Activated T-helper 1 cell treated with anti-CD3 and anti-CD28 coated beads, Interleukin-12 subunit alpha, Interleukin-12 subunit beta, Interleukin-2, Interleukin-4 antibody, amounts not matched to agents 30 ng/mL and 10 ng/mL and 1 ng/mL, durations not matched to agents 14 hours and 24 hours and 36 hours (primary cell): ENCODE measurements at regions not wholly inside any gene's neighbourhood (a gene's known extent, or its start where the extent isn't known, plus 50 kb on each side); places are given as distances from the start of the nearest gene placed in this dataset.
"Not testable (repeated sequence)": the region's sequence is repeated elsewhere in the genome, so short reads cannot be mapped to it uniquely, and the experiment has no call there.

Source experiments
- DNase-seq: peaks from one replicate; pipeline ENCODE4 v3.0.0; 2021; ENCODE audit warnings: low spot score
- H3K27ac Mint-ChIP-seq: one replicate; pipeline ENCODE4 v1.8.0; 2021; ENCODE audit warnings: mild to moderate bottlenecking, mixed read lengths
- H3K27me3 Mint-ChIP-seq: one replicate; pipeline ENCODE4 v1.8.0; 2022; ENCODE audit warnings: mild to moderate bottlenecking, moderate library complexity, mixed read lengths; ENCODE audit not compliant: insufficient read depth
- H3K36me3 Mint-ChIP-seq: one replicate; pipeline ENCODE4 v1.8.0; 2021; ENCODE audit warnings: low read depth, mixed read lengths
- H3K4me1 Mint-ChIP-seq: one replicate; pipeline ENCODE4 v1.8.0; 2021; ENCODE audit warnings: low read depth, mixed read lengths
- H3K4me3 Mint-ChIP-seq: one replicate; pipeline ENCODE4 v1.8.0; 2021; ENCODE audit warnings: mild to moderate bottlenecking, moderate library complexity, mixed read lengths
- H3K9me3 Mint-ChIP-seq: one replicate; pipeline ENCODE4 v1.8.0; 2021; ENCODE audit warnings: mixed read lengths
- intact Hi-C: fragments of 100-400 bp; cut with micrococcal nuclease; formaldehyde crosslinking; loops from one replicate; pipeline ENCODE4 v1.15.1; 2024

DNA sequence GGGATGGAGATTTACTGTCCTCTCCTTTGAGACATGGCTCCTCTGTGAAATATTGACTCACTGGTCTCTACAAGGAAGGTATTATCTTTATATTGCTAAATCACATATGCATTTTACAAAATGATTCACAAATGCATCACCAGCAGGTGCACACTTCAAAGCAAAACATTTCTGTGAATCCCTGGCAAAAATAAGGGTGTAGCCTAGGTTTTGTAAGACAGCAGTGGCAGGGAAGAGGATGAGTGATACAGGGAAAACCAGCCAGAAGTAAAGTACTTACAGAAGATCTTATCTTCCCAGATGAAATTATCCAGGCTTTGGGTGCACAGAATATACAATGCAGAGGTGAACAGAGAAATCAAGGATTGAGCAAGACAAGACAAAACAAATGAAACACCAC is 1094.6 kb downstream of the GATA3 start:
- H3K36me3 Mint-ChIP-seq, result no peaks in the 10 kb centered on the region
- DNase-seq, result no peak
- H3K4me3 Mint-ChIP-seq, result no peak overlapping the region
- H3K9me3 Mint-ChIP-seq, result no peaks in the 10 kb centered on the region
- intact Hi-C loops, result no loop called here
- H3K27me3 Mint-ChIP-seq, result no peaks in the 10 kb centered on the region
- no peaks in the 10 kb centered on the region for H3K4me1 Mint-ChIP-seq
- no peak overlapping the region for H3K27ac Mint-ChIP-seq

DNA sequence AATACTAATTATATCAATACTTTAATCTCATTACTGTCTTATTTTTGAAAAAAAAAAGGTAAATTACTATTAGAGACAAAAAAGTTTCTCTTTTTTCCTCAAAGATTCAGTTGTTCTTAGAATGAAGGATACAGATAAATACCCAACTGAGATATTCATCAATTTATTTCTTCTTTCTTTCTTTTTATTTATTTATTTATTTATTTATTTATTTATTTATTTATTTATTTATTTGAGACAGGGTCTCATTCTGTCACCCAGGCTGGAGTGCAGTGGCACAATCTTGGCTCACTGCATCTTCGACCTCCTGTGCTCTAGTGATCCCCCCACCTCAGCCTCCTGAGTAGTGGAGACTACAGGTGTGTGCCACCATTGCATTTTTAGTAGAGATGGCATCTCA is 1098.6 kb downstream of the GATA3 start:
- H3K4me1 Mint-ChIP-seq, H3K36me3 Mint-ChIP-seq, H3K27ac Mint-ChIP-seq, H3K9me3 Mint-ChIP-seq, H3K4me3 Mint-ChIP-seq, H3K27me3 Mint-ChIP-seq, DNase-seq, intact Hi-C loops: not testable (repeated sequence)

DNA sequence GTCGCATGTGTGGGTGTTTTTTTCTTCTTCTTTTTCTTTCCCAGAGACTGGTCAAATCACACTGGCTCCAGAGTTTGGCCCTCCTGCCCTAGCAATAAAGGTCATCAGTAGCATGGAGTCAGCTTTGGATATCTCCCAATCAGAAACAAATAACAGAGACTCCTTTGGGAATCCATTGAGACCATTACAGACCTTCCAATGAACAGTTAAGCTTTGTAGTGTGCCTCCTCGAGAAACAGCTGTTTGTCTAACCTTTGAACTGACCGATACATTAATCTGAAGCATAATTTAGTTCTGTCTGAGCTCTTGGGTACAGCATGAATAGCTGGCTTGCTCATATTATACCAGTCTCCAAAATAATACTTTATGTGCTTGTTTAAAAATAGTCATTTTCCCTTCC is 1103.2 kb downstream of the GATA3 start:
- Mint-ChIP-seq H3K27ac (no peak overlapping the region), H3K9me3 (no peaks in the 10 kb centered on the region), H3K36me3 (no peaks in the 10 kb centered on the region), H3K4me1 (no peaks in the 10 kb centered on the region), H3K4me3 (no peak overlapping the region), H3K27me3 (no peaks in the 10 kb centered on the region)
- DNase-seq, result no peak
- intact Hi-C loops, result no loop called here

DNA sequence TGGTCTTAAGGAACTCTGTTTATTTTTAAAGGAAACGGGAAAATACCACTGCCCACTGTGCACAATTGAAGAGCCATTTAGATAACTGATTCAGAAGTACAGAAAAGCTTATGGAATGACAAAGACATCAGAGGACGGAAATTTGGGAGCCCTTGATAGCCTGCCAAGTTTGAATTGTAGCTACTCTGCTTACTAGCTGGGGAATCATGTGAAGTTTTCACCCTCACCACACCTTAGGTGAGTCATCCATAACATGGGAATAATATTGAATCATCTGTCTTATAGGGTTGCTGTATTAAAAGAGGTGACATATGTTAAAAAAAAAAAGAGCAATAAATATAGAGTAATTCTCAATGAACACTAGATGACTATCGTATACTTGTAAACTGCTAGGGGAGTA is 1104.2 kb downstream of the GATA3 start:
- Mint-ChIP-seq H3K27ac (no peak overlapping the region), H3K27me3 (no peaks in the 10 kb centered on the region), H3K4me1 (peaks cover 4% of the 10 kb centered on the region), H3K36me3 (no peaks in the 10 kb centered on the region), H3K9me3 (peaks cover 3% of the 10 kb centered on the region), H3K4me3 (no peak overlapping the region)
- intact Hi-C loops, result no loop called here
- DNase-seq, result no peak

DNA sequence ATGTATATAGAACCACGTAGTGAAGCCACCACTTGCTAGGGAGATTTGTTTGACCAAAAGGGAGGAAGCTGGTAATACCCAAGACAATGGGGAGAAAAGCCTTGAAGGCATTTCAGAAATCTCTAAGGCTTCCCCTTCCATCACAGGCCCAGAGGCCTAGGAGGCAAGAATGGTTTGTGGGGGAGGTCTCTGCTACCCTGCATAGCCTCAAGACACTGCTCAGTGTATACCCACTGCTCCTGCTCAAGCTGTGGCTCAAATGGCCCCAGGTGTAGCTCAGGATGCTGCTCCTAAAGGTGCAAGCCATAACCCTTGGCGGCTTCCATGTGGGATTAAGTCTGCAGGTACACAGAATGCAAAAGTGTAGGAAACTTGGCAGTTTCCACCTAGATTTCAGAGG is 1105.8 kb downstream of the GATA3 start:
- Mint-ChIP-seq H3K27me3 (no peaks in the 10 kb centered on the region), H3K4me3 (no peak overlapping the region), H3K27ac (no peak overlapping the region), H3K9me3 (peaks cover 7% of the 10 kb centered on the region), H3K36me3 (no peaks in the 10 kb centered on the region), H3K4me1 (peaks cover 6% of the 10 kb centered on the region)
- DNase-seq, result no peak
- intact Hi-C loops, result no loop called here

DNA sequence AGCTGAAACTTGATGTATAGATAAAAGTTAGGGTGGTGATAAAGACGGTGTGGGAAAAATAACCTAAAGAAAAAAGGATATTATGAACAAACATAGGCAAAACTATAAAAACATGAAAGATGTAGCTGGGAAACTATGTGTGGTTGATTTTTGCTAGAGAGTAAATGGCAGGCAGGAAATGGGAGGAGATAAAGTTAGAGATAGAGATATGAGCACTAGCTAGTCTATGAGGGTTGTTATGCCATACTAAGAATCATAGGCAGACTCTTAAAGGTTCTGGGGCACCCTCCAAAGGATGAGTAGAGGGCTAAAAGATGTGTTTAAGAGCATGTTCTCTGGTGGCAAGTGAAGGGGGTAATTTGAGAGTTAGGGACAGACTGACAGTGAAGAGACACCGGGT is 1109.2 kb downstream of the GATA3 start:
- DNase-seq, result no peak
- intact Hi-C loops, result no loop called here
- H3K9me3 Mint-ChIP-seq, result peaks cover 7% of the 10 kb centered on the region
- no peak overlapping the region for H3K27ac Mint-ChIP-seq
- H3K27me3 Mint-ChIP-seq, result no peaks in the 10 kb centered on the region
- H3K4me3 Mint-ChIP-seq, result no peak overlapping the region
- no peaks in the 10 kb centered on the region for H3K36me3 Mint-ChIP-seq
- H3K4me1 Mint-ChIP-seq, result peaks cover 6% of the 10 kb centered on the region

DNA sequence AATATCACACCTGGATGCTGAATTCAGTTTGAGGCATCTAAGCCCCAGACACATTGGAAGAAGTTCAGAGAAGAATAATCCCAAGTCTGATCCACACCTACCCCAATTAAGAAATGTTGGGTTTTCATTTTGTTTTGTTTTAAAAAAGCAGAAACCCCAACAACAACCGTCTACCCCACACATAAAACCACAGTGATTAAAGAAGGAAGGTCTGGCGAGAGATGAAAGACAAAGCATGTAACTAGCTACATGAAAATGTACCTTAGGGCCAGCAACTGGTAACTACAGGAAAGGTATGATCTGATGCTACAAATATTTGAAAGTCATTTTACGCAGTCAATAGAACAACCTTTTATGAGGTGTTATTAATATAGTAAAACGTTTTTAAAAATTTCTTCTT is 1112.3 kb downstream of the GATA3 start:
- Mint-ChIP-seq H3K4me1 (peaks cover 6% of the 10 kb centered on the region), H3K27me3 (peaks cover 5% of the 10 kb centered on the region), H3K27ac (no peak overlapping the region), H3K9me3 (peaks cover 7% of the 10 kb centered on the region), H3K36me3 (no peaks in the 10 kb centered on the region), H3K4me3 (no peak overlapping the region)
- intact Hi-C loops, result no loop called here
- no peak for DNase-seq

DNA sequence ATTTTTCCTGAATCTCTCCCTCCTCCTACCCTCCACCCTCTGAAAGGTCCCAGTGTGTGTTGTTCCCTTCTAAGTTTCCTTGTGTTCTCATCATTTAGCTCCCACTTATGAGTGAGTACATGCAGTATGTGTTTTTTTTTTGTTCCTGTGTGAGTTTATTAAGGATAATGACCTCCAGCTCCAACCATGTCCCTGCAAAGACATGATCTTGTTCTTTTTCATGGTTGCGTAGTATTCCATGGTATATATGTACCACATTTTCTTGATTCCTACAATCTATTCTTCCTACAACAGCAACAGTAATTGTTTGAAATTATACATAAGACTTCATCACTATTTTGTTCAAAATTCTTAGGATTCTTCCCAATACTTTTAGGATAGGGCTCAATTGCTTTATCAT is 1117.8 kb downstream of the GATA3 start:
- peaks cover 8% of the 10 kb centered on the region for H3K9me3 Mint-ChIP-seq
- intact Hi-C loops, result loop anchor here (10.0 kb wide), 1 partner anchor 157 kb away; no protein-coding TSS in a partner anchor
- H3K4me1 Mint-ChIP-seq, result peaks cover 10% of the 10 kb centered on the region
- no peaks in the 10 kb centered on the region for H3K36me3 Mint-ChIP-seq
- no peak for DNase-seq
- no peak overlapping the region for H3K4me3 Mint-ChIP-seq
- peaks cover 5% of the 10 kb centered on the region for H3K27me3 Mint-ChIP-seq
- no peak overlapping the region for H3K27ac Mint-ChIP-seq

DNA sequence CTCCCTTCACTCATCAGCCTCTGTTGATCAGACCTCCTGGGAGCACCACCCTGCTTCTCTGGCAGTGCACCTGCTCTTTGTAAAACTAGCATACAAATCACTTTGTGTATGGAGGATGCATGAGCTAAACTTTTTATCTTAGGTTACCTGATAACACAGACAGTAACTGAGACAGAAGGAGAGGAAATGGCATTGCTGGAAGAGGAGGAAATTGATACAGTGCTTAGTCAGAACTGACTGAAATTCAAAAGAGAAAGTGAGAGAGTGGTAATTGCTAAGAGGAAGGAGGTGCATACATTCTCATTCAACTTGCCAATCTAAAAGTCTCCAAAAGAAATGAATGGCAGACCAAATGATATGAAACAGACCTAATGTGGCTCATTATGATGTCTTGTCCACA is 1120.7 kb downstream of the GATA3 start:
- H3K9me3 Mint-ChIP-seq, result peaks cover 8% of the 10 kb centered on the region
- intact Hi-C loops, result loop anchor here (10.0 kb wide), 1 partner anchor 160 kb away; no protein-coding TSS in a partner anchor
- H3K27ac Mint-ChIP-seq, result no peak overlapping the region
- no peaks in the 10 kb centered on the region for H3K36me3 Mint-ChIP-seq
- DNase-seq, result no peak
- peaks cover 10% of the 10 kb centered on the region for H3K4me1 Mint-ChIP-seq
- H3K27me3 Mint-ChIP-seq, result peaks cover 5% of the 10 kb centered on the region
- no peak overlapping the region for H3K4me3 Mint-ChIP-seq

DNA sequence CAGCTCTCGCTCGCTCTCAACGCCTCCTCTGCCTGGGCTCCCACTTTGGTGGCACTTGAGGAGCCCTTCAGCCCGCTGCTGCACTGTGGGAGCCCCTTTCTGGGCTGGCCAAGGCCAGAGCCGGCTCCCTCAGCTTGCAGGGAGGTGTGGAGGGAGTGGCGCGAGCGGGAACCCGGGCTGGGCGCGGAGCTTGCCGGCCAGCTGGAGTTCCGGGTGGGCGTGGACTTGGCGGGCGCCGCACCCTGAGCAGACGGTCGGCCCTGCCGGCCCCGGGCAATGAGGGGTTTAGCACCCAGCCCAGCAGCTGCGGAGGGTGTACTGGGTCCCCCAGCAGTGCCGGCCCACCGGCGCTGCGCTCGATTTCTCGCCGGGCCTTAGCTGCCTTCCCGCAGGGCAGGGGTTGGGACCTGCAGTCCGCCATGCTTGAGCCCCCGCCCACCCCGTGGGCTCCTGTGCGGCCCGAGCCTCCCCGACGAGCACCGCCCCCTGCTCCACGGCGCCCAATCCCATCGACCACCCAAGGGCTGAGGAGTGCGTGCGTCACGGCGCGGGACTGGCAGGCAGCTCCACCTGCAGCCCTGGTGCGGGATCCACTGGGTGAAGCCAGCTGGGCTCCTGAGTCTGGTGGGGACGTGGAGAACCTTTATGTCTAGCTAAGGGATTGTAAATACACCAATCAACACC is 1128.9 kb downstream of the GATA3 start:
- H3K27me3 Mint-ChIP-seq, H3K36me3 Mint-ChIP-seq, H3K9me3 Mint-ChIP-seq, intact Hi-C loops, H3K27ac Mint-ChIP-seq, H3K4me1 Mint-ChIP-seq, H3K4me3 Mint-ChIP-seq, DNase-seq: not testable (repeated sequence)

DNA sequence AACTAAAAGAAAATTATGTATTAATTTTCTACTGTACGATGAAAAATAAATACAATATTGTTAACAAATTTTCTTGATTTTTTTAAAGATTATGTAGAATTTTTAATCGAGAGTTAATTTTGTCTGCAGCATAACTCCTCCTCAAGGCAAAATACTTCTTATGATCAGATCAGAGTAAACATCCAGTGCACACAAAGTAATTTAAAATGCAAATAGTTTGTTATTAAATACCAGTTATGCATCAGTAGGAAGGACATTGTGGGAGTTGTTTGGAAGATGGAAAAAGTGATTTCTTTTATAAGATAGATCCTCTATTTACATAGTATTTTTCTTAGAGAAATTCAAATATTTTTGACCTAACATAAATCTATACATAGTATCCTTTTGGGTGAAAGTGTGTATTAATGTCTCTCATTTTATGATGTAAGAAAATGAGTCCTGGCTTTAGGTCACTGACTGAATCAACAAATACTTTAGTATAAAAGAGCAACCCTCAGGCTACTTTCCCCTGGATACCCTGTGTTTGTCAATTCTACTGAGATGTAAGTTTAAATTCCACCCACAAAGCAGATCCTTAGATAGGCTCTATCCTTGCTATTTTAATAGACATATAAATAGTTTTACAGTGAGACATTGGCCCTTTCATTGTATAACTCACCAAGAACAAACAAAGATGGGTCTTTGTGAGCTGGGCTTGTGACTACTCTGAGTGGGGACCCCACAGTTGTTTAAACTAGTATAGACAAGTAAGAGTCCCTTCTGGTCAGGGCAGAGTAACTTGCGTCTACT is 1133.7 kb downstream of the GATA3 start:
- peaks cover 1% of the 10 kb centered on the region for H3K27me3 Mint-ChIP-seq
- intact Hi-C loops, result no loop called here
- DNase-seq, result no peak
- no peak overlapping the region for H3K4me3 Mint-ChIP-seq
- H3K9me3 Mint-ChIP-seq, result no peaks in the 10 kb centered on the region
- no peak overlapping the region for H3K27ac Mint-ChIP-seq
- no peaks in the 10 kb centered on the region for H3K4me1 Mint-ChIP-seq
- no peaks in the 10 kb centered on the region for H3K36me3 Mint-ChIP-seq

DNA sequence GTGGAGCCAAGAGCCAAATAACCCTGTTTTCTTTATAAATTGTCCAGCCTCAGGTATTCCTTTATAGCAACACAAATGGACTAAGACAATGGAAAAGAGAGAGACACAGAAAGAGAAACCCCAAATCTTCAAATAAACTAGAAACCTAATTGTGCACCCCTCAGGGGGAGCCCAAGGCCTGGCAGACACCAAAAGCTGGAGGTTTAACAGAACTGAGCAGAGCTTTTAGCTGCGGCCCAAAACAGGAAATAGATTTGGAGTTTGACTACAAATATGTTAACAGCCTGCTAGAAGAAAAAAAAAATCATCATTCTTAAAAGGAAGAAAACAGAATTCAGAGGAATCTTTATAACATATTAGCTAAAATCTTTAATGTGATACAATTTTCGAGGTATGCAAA is 1135.0 kb downstream of the GATA3 start:
- H3K36me3 Mint-ChIP-seq, result no peaks in the 10 kb centered on the region

DNA sequence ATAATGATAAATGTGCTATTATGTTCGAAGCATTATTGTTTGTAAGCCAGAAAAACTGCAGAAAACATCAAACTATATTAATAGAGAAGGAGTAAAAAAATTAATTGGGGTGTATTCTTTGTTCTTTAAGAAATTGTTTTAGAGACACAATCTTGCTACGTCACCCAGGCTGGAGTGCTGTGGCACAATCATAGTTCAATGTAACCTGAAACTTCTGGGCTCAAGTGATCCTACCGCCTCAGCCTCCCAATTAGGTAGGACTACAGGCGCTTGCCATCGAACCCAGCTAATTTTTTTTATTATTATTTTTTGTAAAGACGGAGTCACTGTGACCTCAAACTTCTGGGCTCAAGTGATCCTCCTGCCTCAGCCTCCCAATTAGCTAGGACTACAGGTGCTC is 1138.6 kb downstream of the GATA3 start:
- intact Hi-C loops, result no loop called here
- Mint-ChIP-seq H3K4me1 (no peaks in the 10 kb centered on the region), H3K27ac (no peak overlapping the region), H3K9me3 (no peaks in the 10 kb centered on the region), H3K36me3 (no peaks in the 10 kb centered on the region), H3K27me3 (peaks cover 3% of the 10 kb centered on the region), H3K4me3 (no peak overlapping the region)
- no peak for DNase-seq

More for the DNA sequence above, 1135.0 kb downstream of the GATA3 start:
- DNase-seq, result no peak
- H3K4me1 Mint-ChIP-seq, result no peaks in the 10 kb centered on the region
- H3K4me3 Mint-ChIP-seq, result no peak overlapping the region
- H3K27ac Mint-ChIP-seq, result no peak overlapping the region
- no peaks in the 10 kb centered on the region for H3K9me3 Mint-ChIP-seq
- peaks cover 3% of the 10 kb centered on the region for H3K27me3 Mint-ChIP-seq
- intact Hi-C loops, result no loop called here
